GM06990 (cell line): ENCODE measurements at regions not wholly inside any gene's neighbourhood (a gene's known extent, or its start where the extent isn't known, plus 50 kb on each side); places are given as distances from the start of the nearest gene placed in this dataset.

ENCODE experiments used
- DNase-seq: peaks from one replicate; pipeline ENCODE4 v3.0.0-alpha.2; 2011; ENCODE audit not compliant: insufficient read length; ENCODE audit errors: extremely low read depth
- H3K27me3 ChIP-seq: replicated peaks from 2 replicates; pipeline ENCODE4 v1.6.0; 2011; ENCODE audit warnings: low read length; ENCODE audit not compliant: control insufficient read depth, insufficient read depth
- H3K36me3 ChIP-seq: 2 replicates; pipeline ENCODE4 v1.5.1; 2011; ENCODE audit warnings: low read length; ENCODE audit not compliant: control insufficient read depth, insufficient read depth
- H3K4me3 ChIP-seq: replicated peaks from 2 replicates; pipeline ENCODE4 v1.5.1; 2011; ENCODE audit warnings: low read depth, mild to moderate bottlenecking, control low read depth, low read length
- TF ChIP-seq, protein P1 (sequence below): IDR thresholded peaks from 2 replicates; pipeline ENCODE4 v1.5.1; 2011; ENCODE audit warnings: low read length, control low read depth, mild to moderate bottlenecking, inconsistent platforms; ENCODE audit not compliant: insufficient read depth, poor library complexity, severe bottlenecking

DNA sequence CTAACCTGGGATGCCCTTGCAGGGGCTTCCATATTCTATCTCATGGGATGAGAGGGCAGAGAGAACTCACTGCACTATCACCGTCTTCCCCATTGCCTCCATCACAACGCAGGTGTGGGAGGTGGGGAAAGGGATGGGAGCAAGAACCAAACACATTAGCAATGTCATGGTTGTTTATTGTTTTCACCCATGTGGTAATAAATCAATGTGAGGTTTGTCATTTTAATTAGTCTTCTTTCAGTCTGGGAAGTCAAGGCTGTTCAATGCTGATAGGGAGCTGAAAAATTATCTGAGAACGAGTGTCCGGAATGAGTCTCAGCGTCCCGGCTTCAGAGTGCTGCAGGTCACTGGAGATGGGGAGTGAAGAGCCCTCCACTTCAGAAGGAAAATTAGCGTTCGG lies 268.5 kb downstream of the DUSP10 start:
- H3K4me3 ChIP-seq: no peak overlapping the region
- no peak for DNase-seq
- TF ChIP-seq, protein P1, sequence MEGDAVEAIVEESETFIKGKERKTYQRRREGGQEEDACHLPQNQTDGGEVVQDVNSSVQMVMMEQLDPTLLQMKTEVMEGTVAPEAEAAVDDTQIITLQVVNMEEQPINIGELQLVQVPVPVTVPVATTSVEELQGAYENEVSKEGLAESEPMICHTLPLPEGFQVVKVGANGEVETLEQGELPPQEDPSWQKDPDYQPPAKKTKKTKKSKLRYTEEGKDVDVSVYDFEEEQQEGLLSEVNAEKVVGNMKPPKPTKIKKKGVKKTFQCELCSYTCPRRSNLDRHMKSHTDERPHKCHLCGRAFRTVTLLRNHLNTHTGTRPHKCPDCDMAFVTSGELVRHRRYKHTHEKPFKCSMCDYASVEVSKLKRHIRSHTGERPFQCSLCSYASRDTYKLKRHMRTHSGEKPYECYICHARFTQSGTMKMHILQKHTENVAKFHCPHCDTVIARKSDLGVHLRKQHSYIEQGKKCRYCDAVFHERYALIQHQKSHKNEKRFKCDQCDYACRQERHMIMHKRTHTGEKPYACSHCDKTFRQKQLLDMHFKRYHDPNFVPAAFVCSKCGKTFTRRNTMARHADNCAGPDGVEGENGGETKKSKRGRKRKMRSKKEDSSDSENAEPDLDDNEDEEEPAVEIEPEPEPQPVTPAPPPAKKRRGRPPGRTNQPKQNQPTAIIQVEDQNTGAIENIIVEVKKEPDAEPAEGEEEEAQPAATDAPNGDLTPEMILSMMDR: no peak
- no peaks in the 10 kb centered on the region; the same call in 1 of the 2 replicates for H3K27me3 ChIP-seq
- H3K36me3 ChIP-seq: no peaks in the 10 kb centered on the region

DNA sequence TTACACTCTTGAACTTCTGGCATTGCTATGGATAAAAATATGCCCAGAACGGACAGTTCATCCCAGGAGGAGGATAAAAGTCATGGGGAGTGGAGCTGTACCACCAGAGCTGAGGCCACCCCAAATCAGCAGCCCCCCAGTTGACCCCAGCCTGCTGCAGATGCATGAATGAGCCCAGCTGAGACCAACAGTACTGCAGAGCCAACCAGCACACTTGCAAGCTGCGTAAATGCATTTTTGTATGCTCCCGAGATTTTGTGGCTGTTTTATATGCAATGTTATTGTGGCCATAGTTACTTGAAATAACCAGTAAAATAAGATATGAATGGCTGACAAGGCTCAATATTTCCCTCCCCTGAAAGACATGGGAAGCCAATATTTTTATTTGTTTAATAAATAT lies 264.6 kb downstream of the DUSP10 start:
- DNase-seq: no peak
- TF ChIP-seq, protein P1: no peak
- H3K4me3 ChIP-seq: no peak overlapping the region
- H3K36me3 ChIP-seq: no peaks in the 10 kb centered on the region
- H3K27me3 ChIP-seq: no peaks in the 10 kb centered on the region; the same call in 1 of the 2 replicates

DNA sequence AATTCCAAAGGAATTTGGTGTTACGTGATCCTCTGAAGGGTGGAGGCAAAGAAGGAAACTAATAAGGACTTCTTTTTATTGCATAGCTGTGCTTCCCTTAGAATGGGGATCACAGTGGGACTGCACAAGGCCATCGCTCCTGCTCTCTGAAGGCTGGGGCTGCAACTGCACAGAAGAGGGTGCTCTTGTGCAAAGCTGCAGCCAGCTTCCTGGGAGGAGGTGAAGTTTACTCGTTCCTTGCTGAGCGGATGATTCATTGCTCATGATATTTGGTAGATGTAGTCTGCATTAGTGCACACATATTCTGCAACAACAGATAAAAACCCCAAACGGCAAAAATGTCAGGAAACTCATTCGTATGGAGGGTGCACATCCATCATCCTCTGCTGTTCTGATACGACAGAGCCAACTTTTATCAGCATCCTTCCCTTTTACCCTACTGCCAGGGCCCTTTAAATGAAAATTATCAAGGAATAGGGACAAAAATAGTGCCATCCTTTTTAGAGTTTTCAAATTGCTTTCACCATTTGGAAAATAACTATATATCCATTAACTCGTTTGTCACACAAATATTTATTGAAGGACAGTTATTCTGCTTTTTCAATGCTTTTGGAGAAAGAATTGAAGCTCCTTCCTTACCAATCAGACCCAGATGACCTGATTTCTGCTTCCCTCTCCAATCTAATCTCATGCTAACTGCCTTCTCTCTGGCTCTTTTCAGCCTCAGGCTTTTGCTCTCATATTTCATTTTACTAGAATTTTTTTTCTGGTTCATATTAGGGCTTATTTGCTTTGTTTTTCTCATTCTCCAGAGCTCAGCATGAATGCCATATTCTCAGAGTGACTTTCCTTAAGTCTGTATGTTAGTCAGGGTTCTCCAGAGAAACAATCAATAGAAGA lies 263.6 kb downstream of the DUSP10 start:
- TF ChIP-seq, protein P1: peak; percentile 88
- no peak for DNase-seq
- Histone ChIP-seq H3K27me3 (no peaks in the 10 kb centered on the region), H3K36me3 (no peaks in the 10 kb centered on the region), H3K4me3 (no peak overlapping the region)

DNA sequence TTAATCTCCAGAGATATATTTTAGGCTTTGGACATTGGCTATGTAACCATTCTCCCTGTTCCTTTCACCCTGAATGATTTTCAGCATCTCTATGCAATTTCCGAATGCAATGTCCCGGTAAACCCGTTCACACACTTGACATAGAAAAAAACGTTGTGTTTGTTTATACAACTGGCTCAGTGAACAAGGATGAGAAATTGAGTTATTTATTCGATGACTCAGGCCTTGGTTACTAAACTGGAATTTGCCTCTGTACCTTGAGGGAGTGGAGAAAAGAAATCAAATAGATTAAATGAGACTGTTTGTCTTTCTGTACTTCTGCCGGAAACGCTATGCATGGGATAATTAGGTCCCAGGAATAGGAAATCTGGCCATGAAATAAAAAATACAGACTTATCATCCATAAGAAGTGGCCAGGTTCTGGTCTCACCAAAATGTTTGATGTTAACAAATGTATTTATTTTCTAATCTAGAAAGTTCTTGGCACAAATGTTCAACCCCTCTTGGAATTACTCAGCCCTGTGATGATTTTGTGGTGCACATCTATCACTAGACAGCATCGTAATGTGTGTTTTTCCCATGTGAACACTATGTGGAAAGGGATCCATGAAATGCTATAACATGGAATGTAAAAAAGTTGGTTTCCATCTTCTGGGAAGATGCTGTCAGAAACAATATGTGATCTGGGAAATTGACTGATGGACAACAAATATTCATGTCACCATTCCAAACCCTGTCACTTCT lies 253.9 kb downstream of the DUSP10 start:
- no peak overlapping the region for H3K4me3 ChIP-seq

DNA sequence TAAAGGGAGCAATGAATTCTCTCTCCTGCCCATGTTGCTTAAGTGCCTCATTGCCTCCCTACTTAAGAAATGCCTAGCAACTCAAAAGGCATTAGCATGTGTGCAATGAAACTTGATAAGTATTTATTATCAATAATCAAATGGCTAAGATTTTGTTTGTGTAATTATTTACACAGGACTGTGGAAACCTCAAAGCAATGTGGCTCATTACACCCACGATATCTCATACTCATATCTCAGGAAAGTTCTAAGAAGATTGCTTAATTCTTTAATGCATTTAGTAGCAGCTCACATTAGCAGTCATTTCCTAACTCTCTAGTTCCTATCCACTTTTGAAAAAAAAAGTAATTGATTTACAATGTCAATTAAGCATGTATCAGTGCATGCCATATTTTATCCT lies 253.3 kb downstream of the DUSP10 start:
- Histone ChIP-seq H3K27me3 (no peaks in the 10 kb centered on the region), H3K36me3 (no peaks in the 10 kb centered on the region), H3K4me3 (no peak overlapping the region)
- no peak for DNase-seq
- TF ChIP-seq, protein P1: no peak

More for the DNA sequence above, 253.9 kb downstream of the DUSP10 start:
- TF ChIP-seq, protein P1: no peak
- Histone ChIP-seq H3K27me3 (no peaks in the 10 kb centered on the region), H3K36me3 (no peaks in the 10 kb centered on the region)
- no peak for DNase-seq
